ENCODE measurements at regions not wholly inside any gene's neighbourhood (a gene's known extent, or its start where the extent isn't known, plus 50 kb on each side); places are given as distances from the start of the nearest gene placed in this dataset.

GRCh38 chr10:131683281-131683861 lies 217.4 kb upstream of the PPP2R2D start:
- no peak for TF ChIP-seq CTCF (IDR thresholded peaks at IDR 0.05; ENCODE audit: low read depth, low read length)
- no peak for TF ChIP-seq MYC (IDR thresholded peaks at IDR 0.05; ENCODE audit: low read depth, low read length)

Data from NB4 (cell line).